ENCODE measurements at regions not wholly inside any gene's neighbourhood (a gene's known extent, or its start where the extent isn't known, plus 50 kb on each side); places are given as distances from the start of the nearest gene placed in this dataset.

DNA sequence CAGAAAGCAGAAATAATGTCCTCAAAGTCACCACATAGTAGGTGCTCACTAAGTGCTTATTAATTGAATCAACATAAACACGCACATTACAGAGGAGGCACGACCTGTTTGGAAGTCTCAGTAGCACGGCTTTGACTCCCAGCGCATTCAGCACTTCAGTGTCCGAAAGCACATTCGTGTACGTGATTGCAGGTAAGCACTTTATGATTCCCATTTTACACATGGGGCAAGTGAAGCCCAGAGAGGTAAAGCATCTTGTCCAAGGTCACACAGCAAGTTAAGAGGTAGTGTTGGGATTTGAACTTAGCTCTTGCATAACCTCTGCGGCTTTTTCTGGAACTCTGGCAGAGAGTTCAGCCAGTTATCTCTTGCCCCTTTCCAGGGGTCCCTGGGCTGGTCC, 85.2 kb upstream of the WNT4 start:
- no peak for TF ChIP-seq CTCF (IDR thresholded peaks at IDR 0.05; ENCODE audit: low read length)
- TF ChIP-seq EZH2 (IDR thresholded peaks at IDR 0.05; ENCODE audit: borderline replicate concordance, low read length) = no peak

All from OCI-LY1 (cell line).